ENCODE measurements at regions not wholly inside any gene's neighbourhood (a gene's known extent, or its start where the extent isn't known, plus 50 kb on each side); places are given as distances from the start of the nearest gene placed in this dataset.

- in situ Hi-C loops (cut with MboI; ENCODE audit: low pct_unique_long_range_greater_than_20kb in 2 of 9, low sequenced_read_pairs in 9 of 9, unreplicated experiment in 9 of 9), result no loop called here
- Histone ChIP-seq H3K4me3 (no peak overlapping the region), H3K27ac (no peak overlapping the region), H3K4me1 (replicated peaks in 1 of 2) (no peaks in the 10 kb centered on the region)
- WGBS, 10 experiments, result 4 to 65% (median 60%) methylated on average over 1 to 3 of the region's 3 CpGs; no CpG with 5 or more reads in 1 of the 10 experiments
- ATAC-seq (replicated peaks in 6 of 8), result no peak
These were observed 822.8 kb downstream of the GALC start for GRCh38 chr14:87170179-87170578.

GRCh38 chr14:87169362-87169761, 823.6 kb downstream of the GALC start:
- in situ Hi-C loops (cut with MboI; ENCODE audit: low pct_unique_long_range_greater_than_20kb in 2 of 9, low sequenced_read_pairs in 9 of 9, unreplicated experiment in 9 of 9), result no loop called here
- no peak overlapping the region for H3K4me3 ChIP-seq
- peak in 2 of 8 experiments; percentile 55 to 66 for ATAC-seq (replicated peaks in 6 of 8)
- H3K4me1 ChIP-seq (replicated peaks in 1 of 2), result no peaks in the 10 kb centered on the region
- H3K27ac ChIP-seq, result no peak overlapping the region
- 0 to 100% (median 58%) methylated on average over 1 to 2 of the region's 2 CpGs; no CpG with 5 or more reads in 2 of the 10 experiments for WGBS, 10 experiments

GRCh38 chr14:87161502-87161901, 831.5 kb downstream of the GALC start:
- H3K4me1 ChIP-seq (replicated peaks in 1 of 2), result peaks cover 0 to 5% of the 10 kb centered on the region in 2 donors
- no peak for ATAC-seq (replicated peaks in 6 of 8)
- no peak overlapping the region for H3K4me3 ChIP-seq
- in situ Hi-C loops (cut with MboI; ENCODE audit: low pct_unique_long_range_greater_than_20kb in 2 of 9, low sequenced_read_pairs in 9 of 9, unreplicated experiment in 9 of 9), result no loop called here
- no peak overlapping the region for H3K27ac ChIP-seq
- WGBS, 10 experiments, result 17 to 83% (median 66%) methylated on average over 1 to 4 of the region's 4 CpGs; no CpG with 5 or more reads in 2 of the 10 experiments

- Histone ChIP-seq H3K4me1 (replicated peaks in 1 of 2) (peaks cover 0 to 5% of the 10 kb centered on the region in 2 donors), H3K27ac (no peak overlapping the region), H3K4me3 (no peak overlapping the region)
- no peak for ATAC-seq (replicated peaks in 6 of 8)
- in situ Hi-C loops (cut with MboI; ENCODE audit: low pct_unique_long_range_greater_than_20kb in 2 of 9, low sequenced_read_pairs in 9 of 9, unreplicated experiment in 9 of 9), result no loop called here
- 0 to 100% (median 42%) methylated on average over 1 to 2 of the region's 2 CpGs; no CpG with 5 or more reads in 1 of the 10 experiments for WGBS, 10 experiments
These were observed 832.0 kb downstream of the GALC start for GRCh38 chr14:87160989-87161388.

GRCh38 chr14:87158283-87158682, 834.7 kb downstream of the GALC start:
- no peak overlapping the region for H3K4me3 ChIP-seq
- H3K27ac ChIP-seq, result no peak overlapping the region
- ATAC-seq (replicated peaks in 6 of 8), result peak in 5 of 8 experiments; percentile 29 to 65 (median 54)
- peaks cover 0 to 5% of the 10 kb centered on the region in 2 donors for H3K4me1 ChIP-seq (replicated peaks in 1 of 2)
- in situ Hi-C loops (cut with MboI; ENCODE audit: low pct_unique_long_range_greater_than_20kb in 2 of 9, low sequenced_read_pairs in 9 of 9, unreplicated experiment in 9 of 9), result no loop called here
- WGBS, 10 experiments, result 0 to 100% (median 39%) methylated on average over 1 to 4 of the region's 5 CpGs; no CpG with 5 or more reads in 3 of the 10 experiments

GRCh38 chr14:87156878-87157277, 836.1 kb downstream of the GALC start:
- H3K27ac ChIP-seq, result no peak overlapping the region
- no peak for ATAC-seq (replicated peaks in 6 of 8)
- H3K4me1 ChIP-seq (replicated peaks in 1 of 2), result peaks cover 0 to 9% of the 10 kb centered on the region in 2 donors
- in situ Hi-C loops (cut with MboI; ENCODE audit: low pct_unique_long_range_greater_than_20kb in 2 of 9, low sequenced_read_pairs in 9 of 9, unreplicated experiment in 9 of 9), result no loop called here
- H3K4me3 ChIP-seq, result no peak overlapping the region

- Histone ChIP-seq H3K27ac (no peak overlapping the region), H3K4me1 (replicated peaks in 1 of 2) (peaks cover 0 to 5% of the 10 kb centered on the region in 2 donors), H3K4me3 (no peak overlapping the region)
- ATAC-seq (replicated peaks in 6 of 8), result peak in 3 of 8 experiments; percentile 68 to 74 (median 71)
- in situ Hi-C loops (cut with MboI; ENCODE audit: low pct_unique_long_range_greater_than_20kb in 2 of 9, low sequenced_read_pairs in 9 of 9, unreplicated experiment in 9 of 9), result no loop called here
- WGBS, 10 experiments, result 0 to 70% (median 55%) methylated on average over 1 of the region's 1 CpG; no CpG with 5 or more reads in 4 of the 10 experiments
These were observed 837.0 kb downstream of the GALC start for GRCh38 chr14:87155856-87156488.

- WGBS, 10 experiments, result 34 to 100% (median 60%) methylated on average over 1 to 4 of the region's 4 CpGs
These were observed 839.1 kb downstream of the GALC start for GRCh38 chr14:87153901-87154300.

GRCh38 chr14:87153391-87153790, 839.6 kb downstream of the GALC start:
- peaks cover 0 to 3% of the 10 kb centered on the region in 2 donors for H3K4me1 ChIP-seq (replicated peaks in 1 of 2)
- in situ Hi-C loops (cut with MboI; ENCODE audit: low pct_unique_long_range_greater_than_20kb in 2 of 9, low sequenced_read_pairs in 9 of 9, unreplicated experiment in 9 of 9), result no loop called here
- WGBS, 10 experiments, result 17 to 100% (median 87%) methylated on average over 1 to 2 of the region's 2 CpGs; no CpG with 5 or more reads in 1 of the 10 experiments
- H3K4me3 ChIP-seq, result no peak overlapping the region
- ATAC-seq (replicated peaks in 6 of 8), result no peak
- no peak overlapping the region for H3K27ac ChIP-seq

More at GRCh38 chr14:87153901-87154300, 839.1 kb downstream of the GALC start:
- H3K4me3 ChIP-seq, result no peak overlapping the region
- H3K27ac ChIP-seq, result no peak overlapping the region
- peaks cover 0 to 3% of the 10 kb centered on the region in 2 donors for H3K4me1 ChIP-seq (replicated peaks in 1 of 2)
- in situ Hi-C loops (cut with MboI; ENCODE audit: low pct_unique_long_range_greater_than_20kb in 2 of 9, low sequenced_read_pairs in 9 of 9, unreplicated experiment in 9 of 9), result no loop called here
- ATAC-seq (replicated peaks in 6 of 8), result no peak

- Histone ChIP-seq H3K27ac (no peak overlapping the region), H3K4me3 (no peak overlapping the region), H3K4me1 (replicated peaks in 1 of 2) (peaks cover 0 to 3% of the 10 kb centered on the region in 2 donors)
- in situ Hi-C loops (cut with MboI; ENCODE audit: low pct_unique_long_range_greater_than_20kb in 2 of 9, low sequenced_read_pairs in 9 of 9, unreplicated experiment in 9 of 9), result no loop called here
- ATAC-seq (replicated peaks in 6 of 8), result peak in 3 of 8 experiments; percentile 24 to 51 (median 25)
- 29 to 92% (median 70%) methylated on average over 1 to 5 of the region's 5 CpGs for WGBS, 10 experiments
These were observed 840.3 kb downstream of the GALC start for GRCh38 chr14:87152693-87153092.

GRCh38 chr14:87149583-87150354, 843.2 kb downstream of the GALC start:
- ATAC-seq (replicated peaks in 6 of 8), result peak; percentile 24 to 99 (median 82)
- 0 to 31% (median 16%) methylated on average over 2 to 5 of the region's 6 CpGs for WGBS, 10 experiments

GRCh38 chr14:87148655-87149054, 844.3 kb downstream of the GALC start:
- in situ Hi-C loops (cut with MboI; ENCODE audit: low pct_unique_long_range_greater_than_20kb in 2 of 9, low sequenced_read_pairs in 9 of 9, unreplicated experiment in 9 of 9), result no loop called here
- WGBS, 10 experiments, result 0 to 94% (median 77%) methylated on average over 1 to 3 of the region's 3 CpGs; no CpG with 5 or more reads in 1 of the 10 experiments
- no peak overlapping the region for H3K4me3 ChIP-seq
- H3K27ac ChIP-seq, result no peak overlapping the region
- peak in 1 of 8 experiments; percentile 13 for ATAC-seq (replicated peaks in 6 of 8)
- H3K4me1 ChIP-seq (replicated peaks in 1 of 2), result peaks cover 0 to 3% of the 10 kb centered on the region in 2 donors

More at GRCh38 chr14:87149583-87150354, 843.2 kb downstream of the GALC start:
- Histone ChIP-seq H3K27ac (no peak overlapping the region), H3K4me1 (replicated peaks in 1 of 2) (peaks cover 0 to 3% of the 10 kb centered on the region in 2 donors), H3K4me3 (no peak overlapping the region)
- in situ Hi-C loops (cut with MboI; ENCODE audit: low pct_unique_long_range_greater_than_20kb in 2 of 9, low sequenced_read_pairs in 9 of 9, unreplicated experiment in 9 of 9), result no loop called here

- 80 to 100% (median 81%) methylated on average over 1 to 3 of the region's 3 CpGs; no CpG with 5 or more reads in 1 of the 10 experiments for WGBS, 10 experiments
- Histone ChIP-seq H3K4me1 (replicated peaks in 1 of 2) (peaks cover 10 to 14% of the 10 kb centered on the region in 2 donors), H3K27ac (no peak overlapping the region), H3K4me3 (no peak overlapping the region)
- in situ Hi-C loops (cut with MboI; ENCODE audit: low pct_unique_long_range_greater_than_20kb in 2 of 9, low sequenced_read_pairs in 9 of 9, unreplicated experiment in 9 of 9), result no loop called here
- peak in 5 of 8 experiments; percentile 87 to 95 (median 92) for ATAC-seq (replicated peaks in 6 of 8)
These were observed 850.3 kb downstream of the GALC start for GRCh38 chr14:87142551-87143211.
